A172 (cell line): ENCODE measurements at regions not wholly inside any gene's neighbourhood (a gene's known extent, or its start where the extent isn't known, plus 50 kb on each side); places are given as distances from the start of the nearest gene placed in this dataset.
"Not testable (repeated sequence)": the region's sequence is repeated elsewhere in the genome, so short reads cannot be mapped to it uniquely, and the experiment has no call there.

Source experiments
- DNase-seq: peaks from one replicate; pipeline ENCODE4 v3.0.0-alpha.2; 2015; ENCODE audit warnings: low spot score

DNA sequence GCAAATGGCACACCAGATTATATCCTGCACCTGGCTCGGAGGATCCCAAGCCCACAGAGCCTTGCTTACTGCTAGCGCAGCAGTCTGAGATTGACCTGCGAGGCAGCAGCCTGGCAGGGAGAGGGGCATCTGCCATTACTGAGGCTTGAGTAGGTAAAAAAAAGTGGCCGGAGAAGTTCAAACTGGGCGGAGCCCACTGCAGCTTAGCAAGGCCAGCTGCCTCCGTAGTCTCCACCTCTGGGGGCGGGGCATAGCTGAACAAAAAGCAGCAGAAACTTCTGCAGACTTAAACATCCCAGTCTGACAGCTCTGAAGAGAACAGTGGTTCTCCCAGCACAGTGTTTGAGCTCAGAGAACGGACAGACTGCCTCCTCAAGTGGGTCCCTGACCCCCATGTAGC, 85.4 kb upstream of the TMEM170B start:
- DNase-seq = not testable (repeated sequence)

DNA sequence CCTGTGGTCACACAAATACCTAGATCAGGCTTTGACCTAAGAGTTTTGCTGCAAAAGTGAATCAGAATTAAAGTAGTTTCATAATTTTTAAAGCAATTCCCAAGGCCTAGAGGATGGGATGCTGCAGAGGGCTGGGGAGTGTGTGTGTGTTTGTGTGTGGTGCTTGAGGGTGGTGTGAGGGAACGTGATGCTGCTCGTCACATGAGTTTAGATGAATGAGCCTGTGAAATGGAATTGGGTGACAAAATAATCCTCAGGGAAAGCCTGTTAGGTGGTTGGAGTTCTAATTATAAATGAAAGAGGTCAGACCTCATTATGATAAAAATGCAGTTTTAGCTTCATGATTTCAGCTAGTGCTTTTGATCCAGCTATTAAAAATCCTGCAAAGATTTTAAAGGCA, 87.5 kb upstream of the TMEM170B start:
- no peak for DNase-seq

DNA sequence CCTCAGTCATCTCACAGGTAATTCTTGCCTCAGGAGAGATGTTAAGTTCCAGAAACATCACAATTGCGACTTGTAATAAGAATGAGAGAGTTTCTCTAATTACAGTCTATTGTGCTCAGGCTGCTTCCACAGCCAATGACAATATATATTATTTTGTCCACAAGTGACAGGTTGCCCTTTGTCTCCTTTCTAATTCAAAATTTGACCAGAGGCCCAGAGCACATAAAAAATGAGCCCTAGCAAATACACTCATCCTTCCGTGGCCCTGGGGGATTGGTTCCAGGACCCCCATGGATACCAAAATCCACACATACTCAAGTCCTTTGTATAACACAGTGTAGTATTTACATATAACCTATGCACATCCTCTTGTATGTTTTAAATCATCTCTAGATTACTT, 88.1 kb upstream of the TMEM170B start:
- DNase-seq = no peak

DNA sequence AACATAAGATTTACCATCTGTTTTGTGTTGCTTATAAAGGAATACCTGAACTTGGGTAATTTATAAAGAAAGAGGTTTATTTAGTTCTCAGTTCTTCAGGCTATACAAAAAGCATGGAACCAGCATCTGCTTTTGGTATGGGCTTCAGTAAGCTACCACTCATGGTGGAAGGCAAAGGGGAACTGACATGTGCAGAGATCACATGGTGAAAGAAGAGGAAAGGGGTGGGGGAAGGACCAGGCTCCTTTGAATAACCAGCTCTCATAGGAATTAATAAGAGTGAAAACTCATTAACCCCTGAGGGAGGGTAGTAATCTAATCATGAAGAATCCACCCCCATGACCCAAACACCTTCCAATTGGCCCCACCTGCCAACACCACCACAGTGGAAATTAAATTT, 89.5 kb upstream of the TMEM170B start:
- DNase-seq = no peak

DNA sequence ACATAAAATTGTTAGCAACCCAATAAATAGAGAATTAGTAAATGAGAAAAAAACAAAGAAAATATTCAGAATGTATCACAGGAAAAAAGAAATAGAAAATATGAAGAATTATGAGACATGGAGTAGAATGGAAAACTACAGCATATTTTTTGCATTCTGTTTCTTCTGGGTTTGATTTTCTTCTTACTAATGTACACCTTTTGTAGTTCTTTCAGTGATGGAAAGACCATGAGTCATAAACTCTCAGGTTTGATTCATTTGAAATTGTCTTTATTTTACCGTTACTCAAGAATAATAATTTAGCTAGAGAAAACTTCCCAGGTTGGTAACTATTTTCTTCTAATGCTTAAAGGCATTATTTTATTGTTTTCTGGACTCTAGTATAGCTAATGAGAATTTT, 90.3 kb upstream of the TMEM170B start:
- no peak for DNase-seq

DNA sequence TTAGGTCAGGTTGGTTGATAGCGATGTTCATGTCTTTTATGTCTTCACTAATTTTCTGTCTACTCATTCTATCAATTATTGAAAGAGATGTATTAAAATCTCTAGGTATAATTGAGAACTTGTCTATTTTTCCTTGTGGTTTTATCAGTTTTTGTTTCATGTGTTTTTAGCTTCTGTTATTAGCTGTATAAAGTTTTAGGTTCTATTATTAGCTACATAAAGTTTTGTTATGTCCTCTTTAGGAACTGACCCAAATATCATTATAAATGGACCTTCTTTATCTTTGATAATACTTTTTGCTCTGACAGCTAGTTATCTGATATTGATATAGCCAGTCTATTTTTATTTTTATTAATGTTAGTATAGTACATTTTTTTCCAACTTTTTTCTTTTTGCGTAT, 92.4 kb upstream of the TMEM170B start:
- DNase-seq = no peak

DNA sequence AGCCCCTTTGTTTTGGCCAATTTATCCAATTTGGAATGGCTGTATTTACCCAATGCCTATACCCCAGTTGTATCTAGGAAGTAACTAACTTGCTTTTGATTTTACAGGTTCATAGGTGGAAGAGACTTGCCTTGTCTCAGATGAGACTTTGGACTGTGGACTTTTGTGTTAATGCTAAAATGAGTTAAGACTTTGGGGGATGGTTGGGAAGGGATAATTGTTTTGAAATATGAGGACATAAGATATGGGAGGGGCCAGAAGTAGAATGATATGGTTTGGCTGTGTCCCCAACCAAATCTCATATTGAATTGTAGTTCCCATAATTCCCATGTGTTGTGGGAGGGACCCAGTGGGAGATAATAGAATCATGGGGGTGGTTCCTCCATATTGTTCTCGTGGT, 94.4 kb upstream of the TMEM170B start:
- not testable (repeated sequence) for DNase-seq

DNA sequence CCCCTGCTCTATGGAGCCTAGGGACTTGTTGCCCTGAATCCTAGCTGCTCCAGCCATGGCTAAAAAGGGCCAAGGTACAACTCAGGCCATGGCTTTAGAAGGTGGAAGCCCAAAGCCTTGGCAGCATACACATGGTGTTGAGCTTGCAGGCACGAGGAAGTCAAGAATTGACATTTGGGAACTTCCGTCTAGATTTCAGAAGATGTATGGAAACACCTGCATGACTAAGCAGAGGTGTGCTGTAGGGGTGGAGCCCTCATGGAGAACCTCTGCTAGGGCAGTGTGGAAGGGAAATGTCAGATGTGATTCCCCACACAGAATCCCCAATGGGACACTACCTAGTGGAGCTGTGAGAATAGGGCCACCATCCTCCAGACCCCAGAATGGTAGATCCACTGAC, 95.1 kb upstream of the TMEM170B start:
- DNase-seq = no peak

DNA sequence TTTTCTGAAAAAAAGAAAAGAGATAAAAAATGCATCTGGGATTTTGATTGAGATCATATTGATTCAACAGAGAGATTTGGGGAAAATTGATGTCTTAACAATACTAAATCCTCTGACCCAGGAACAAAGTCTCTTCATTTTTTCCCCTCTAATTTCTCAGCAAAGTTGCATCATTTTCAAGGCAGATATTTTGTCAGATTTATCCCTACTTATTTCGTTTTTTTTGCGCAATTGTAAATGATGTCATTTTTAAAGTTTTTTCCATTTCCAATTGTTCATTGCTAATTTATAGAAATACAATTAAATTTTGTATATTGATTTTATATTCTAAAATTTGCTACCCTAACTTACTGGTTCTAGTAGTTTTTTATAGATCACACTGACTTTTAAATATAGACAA, 97.7 kb upstream of the TMEM170B start:
- no peak for DNase-seq

DNA sequence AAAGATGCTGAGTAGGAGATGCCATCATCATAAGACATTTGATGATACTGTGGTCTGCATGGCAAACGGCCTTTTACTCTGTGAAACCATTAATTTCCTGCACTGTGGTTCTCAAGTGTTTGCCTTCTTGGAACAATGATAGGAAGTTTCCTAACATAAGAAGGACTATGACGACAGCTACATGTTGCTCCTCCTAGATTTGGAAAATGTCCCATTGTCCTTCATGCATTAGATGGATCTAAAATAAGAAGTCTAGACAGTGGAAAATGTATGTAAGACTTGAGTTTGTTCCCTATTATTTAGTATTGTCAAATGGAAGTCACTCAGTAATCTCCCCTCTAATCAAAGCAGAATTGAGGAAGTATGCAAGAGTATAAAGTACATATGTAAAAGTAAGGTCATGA, 98.5 kb upstream of the TMEM170B start:
- DNase-seq = no peak

DNA sequence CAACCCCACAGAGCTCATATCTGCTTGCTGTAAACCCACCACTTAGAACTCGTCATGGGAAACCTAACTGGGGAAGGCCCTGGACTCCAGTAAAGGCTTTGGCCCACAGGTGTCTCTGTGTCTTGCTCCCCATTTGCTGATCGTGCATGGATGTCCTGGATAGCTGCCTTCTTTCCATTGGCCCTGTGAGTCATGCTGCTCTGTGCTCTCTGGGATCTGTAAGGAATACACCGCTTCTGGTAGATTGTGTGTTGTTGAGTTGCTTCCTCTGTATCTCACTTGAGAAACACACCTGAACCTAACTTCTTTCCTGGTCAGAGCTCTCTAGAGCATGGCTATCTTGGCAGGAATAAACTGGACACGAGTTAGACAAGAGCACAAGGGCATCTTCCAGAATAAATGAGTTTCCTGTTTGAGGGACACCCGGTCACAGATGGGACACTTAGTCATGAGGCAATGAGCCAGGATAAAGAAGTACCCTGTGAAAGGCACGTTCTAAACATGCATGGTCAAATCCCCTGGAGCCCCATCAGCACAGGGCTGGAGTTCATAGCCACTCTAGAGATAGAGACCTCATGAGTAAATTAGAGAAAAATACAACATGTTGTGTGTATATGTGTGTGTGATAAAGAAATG, 99.6 kb upstream of the TMEM170B start:
- no peak for DNase-seq

DNA sequence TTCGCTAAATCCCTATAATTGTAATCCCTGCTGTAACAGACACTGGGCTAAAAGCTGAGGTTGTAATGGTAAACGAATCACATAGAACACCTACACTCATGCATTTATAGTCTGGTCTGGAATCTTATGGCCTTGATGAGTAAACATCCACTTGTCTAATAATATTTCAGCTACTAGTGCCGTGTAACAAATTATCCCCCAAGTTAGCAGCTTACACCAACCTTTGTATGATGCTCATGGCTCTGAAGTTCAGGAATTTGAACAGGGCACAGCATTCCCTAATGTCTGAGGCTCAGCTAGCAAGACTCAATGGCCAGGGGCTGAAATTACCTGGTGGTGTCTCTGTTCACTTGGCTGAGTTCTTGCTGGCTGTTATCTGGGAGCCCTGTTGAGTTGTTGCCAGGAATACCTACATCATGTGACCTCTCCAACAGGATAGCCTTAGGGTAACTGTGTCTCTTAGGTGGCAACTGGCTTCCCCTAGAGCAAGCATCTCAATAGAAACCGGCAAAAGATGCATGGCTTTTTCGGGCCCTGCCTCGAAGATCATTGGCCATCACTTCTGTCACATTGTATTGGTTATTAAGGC, 100.9 kb upstream of the TMEM170B start:
- no peak for DNase-seq

DNA sequence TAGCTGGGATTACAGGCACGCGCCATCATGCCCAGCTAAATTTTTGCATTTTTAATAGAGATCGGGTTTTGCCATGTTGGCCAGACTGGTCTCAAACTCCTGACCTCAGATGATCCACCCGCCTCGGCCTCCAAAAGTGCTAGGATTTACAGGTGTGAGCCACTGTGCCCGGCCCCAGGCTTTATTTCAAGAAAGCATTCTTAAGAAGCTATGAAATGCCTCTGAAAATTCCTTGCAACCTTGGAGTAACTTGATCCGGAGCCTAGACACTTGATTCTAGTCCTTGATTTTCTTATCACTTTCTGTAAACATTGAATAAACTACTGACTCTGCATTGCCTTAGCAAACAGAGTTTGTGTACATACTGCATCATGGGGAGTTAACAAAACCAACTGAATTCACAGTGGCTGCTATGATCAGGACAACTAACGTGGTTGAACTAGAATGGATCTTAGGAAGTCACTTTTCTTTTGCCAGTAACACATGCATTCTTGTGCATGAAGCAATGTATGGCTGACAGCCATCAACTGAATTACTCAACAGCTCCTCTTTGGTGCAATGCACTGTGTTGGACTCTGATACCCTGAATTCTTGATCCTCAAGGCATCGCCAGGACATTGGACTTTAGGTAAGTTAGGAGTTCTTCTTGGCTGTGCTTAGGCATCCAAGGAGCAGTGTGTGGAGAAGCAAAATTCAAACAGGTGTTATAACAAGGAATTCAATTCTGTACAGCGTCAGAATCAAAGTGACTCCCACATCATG, 102.8 kb upstream of the TMEM170B start:
- peak; percentile 30 for DNase-seq

DNA sequence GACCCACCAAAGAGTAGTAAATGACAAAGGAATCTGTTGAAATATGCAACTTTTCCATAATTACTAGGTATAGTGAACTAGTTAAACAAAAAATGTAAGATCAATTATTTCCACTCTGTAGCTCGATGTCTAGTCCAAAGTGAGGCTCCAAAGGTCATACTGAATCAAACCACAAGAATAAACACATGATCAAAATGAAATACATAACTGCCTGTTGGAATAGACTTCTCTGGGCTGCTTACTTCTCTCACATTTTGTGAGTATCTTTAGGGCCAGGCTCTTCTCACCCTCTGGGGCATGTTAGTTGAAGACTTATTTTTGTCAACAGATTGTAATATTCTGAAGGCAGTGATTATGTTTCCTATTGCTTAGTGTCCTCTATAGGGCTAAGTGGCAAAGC, 103.7 kb upstream of the TMEM170B start:
- no peak for DNase-seq

DNA sequence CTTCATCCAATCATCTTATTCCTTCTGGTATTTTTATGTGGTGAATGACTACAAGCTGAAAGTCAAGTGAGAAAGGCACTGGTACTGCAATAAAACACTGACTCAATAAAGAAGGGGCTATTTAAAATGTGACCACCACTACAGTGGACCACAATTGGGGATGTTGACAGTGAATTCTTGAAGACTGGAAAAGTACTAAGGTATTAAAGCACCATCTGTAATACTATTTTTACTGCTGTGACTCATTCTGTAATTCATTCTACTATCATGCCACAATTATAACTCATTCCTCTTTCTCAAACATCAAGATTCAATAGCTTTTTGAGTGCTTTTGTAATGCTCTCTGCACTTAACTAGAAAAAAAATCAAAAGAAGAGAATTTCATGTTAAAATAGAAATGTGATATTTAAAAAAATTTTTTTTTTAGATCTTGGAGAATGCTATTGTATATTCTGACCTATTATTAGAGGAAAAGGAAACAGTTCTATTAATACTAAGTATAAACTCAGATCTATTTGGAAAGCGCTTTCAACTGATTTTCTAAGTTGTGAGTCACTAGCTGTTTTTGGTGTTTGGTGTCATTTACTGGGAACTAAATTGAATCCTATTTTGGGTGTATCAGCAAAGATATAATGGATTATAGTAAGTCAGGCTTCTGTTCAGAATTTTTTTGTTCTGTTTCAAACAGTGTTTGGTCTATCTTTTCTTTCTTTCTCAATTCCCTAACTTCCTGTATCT, 104.7 kb upstream of the TMEM170B start:
- DNase-seq = peak; percentile 80

DNA sequence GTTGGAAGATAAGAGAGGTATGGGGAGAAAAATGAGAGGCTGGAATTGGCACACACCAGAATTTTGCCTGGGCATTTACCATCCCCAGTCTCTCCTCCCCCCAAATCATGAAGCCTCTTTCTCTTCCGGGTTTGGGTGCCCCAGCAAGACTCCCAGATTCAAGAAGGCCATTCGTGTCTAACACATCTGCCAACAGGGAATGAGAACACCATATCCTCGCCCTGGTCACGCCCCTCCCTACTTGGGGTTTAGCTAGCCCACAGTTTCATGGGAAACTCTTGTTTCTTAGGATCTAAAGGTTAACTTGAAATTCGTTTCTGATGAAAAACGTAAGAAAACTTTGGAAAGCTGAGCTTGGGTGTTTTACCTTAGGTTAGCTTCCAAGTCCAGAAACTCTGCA, 105.5 kb upstream of the TMEM170B start:
- DNase-seq = peak; percentile 8

DNA sequence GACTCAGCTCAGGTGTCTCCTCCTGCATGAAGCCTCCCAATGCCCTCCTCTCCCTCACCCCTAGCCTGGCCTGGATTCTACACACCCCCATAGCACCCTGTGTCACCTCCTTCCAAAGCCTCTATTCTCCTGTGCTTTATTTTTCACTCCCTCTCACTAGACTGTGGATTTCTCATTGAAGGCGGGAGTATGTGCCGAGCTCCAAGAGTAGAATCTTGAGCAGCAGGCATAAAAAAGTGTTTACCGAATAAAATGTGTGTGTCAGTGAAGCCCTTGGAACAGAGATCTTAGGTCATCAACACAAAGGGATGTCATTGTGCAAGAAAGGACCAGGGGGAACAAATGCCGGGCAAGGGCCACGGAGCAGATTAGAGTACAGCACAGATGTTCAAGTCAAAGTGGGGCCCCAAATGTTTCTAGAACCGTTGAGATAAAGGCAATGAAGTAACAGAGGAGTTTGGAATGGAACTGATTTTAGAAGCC, 106.1 kb upstream of the TMEM170B start:
- DNase-seq = no peak

DNA sequence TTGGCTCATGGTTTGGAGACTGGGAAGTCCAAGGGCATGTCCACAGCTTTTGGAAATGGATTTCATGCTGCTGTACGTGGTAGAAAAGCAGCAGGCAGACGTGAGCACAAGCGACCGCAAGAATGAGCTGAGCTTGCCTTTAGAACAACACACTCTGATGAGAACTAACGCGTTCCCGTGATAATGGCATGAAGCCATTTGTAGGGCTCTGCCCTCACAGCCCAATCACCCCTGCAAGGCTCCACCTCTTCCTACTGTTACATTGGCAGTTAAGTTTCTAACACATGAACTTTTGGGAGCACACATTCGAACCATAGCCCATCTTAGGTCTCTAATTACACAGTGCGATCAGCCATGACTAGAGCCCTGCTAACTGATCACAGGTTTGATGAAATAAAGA, 107.5 kb upstream of the TMEM170B start:
- no peak for DNase-seq

DNA sequence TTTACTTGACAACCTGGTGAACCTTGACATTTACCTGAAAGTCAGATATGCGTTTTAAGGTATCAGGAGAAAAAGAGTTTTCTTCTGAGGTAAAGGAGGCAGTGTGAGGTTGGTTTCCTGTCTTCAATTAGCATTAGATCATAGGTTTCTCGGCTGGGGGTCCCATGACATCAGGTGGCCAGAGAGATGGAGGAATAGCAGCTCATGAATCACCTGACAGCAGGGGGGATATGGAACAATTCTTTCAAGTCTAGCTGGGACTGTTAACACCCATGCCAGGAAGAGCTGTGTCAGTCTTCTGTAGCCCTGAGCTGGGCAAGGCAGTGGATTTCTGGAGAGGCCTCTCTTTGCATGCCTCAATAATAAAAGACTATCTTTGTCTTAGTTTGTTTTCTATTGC, 108.0 kb upstream of the TMEM170B start:
- peak; percentile 53 for DNase-seq

DNA sequence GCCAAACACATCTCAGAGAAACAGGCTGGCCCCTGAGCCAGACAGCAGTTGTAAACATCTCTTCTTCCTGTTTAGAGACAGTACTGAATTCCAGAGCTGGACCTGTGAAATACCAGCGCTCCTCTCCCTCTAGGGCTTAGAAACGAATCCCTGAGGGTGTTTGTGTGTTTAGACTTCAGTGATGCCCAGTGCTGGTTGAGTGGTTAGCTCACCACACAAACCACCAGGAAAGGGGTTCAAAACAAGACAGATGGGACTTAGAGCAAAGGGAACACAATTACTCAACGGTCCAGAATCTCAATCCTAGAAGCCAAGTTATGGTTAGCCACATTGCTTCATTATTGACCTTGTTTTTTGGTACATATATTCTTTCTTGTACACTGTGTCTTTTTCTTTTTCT, 108.7 kb upstream of the TMEM170B start:
- peak; percentile 67 for DNase-seq

DNA sequence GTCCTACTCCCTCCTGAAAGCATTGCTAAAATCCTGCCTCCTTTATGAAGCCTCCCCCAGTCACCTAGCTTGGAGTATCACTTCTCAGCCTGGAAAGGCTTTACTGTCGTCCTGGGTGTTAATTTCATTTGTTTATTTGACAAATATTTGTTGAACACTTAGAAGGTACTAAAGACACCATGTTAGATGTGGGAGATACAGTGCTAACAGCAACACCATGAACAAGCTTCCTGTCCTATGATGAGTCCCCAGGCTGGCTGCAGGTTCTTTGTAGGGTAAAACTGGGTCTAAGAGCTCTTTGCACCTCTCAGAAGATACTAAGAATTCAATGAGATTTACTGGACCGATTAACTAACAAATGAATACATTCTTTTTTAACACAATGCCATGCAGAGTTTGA, 109.2 kb upstream of the TMEM170B start:
- DNase-seq = no peak

DNA sequence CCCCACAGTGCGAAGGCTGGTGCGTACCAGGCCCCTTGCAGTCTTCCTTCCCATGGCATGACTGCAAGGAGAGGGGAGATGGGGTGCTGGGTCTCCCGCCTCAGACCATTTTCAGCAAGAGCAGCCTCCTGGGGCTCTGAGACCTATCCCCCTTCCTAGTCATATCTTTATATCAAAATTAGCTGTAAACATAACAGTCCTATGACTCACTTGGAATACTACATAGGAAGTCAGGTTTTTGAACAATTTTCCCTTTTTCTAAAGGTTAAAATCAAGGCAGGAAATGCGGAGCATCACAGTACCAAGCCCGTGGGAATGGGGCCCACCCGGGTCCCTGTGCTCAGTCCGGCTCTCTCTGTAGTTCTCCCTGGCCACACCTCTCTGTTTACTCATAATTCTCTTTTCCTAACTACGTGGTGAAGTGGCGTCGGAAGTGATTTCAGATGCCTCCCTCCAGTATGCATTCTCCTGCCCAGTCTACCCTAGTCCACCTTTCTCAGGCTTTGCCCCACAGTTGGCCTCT, 109.8 kb upstream of the TMEM170B start:
- DNase-seq = peak; percentile 56
